Muscle layer of duodenum (tissue), 2 donors: ENCODE measurements at regions not wholly inside any gene's neighbourhood (a gene's known extent, or its start where the extent isn't known, plus 50 kb on each side); places are given as distances from the start of the nearest gene placed in this dataset.

Experiments
- H3K27ac ChIP-seq: one replicate; pipeline ENCODE4 v1.7.0; 2013; ENCODE audit warnings: mild to moderate bottlenecking, low read length
- H3K27me3 ChIP-seq: one replicate; pipeline ENCODE4 v1.7.0; 2013; ENCODE audit warnings: low read depth, mild to moderate bottlenecking, control low read depth, low read length
- H3K36me3 ChIP-seq, 2 donors: one replicate each; pipeline ENCODE4 v1.7.0; 2013; ENCODE audit warnings: low read length in 2 of 2, control low read depth in 1 of 2, mild to moderate bottlenecking in 1 of 2; ENCODE audit not compliant: insufficient read depth in 2 of 2, control insufficient read depth in 1 of 2
- H3K4me1 ChIP-seq, 2 donors: one replicate each; pipeline ENCODE4 v1.7.0; 2013; ENCODE audit warnings: low read length in 2 of 2, mild to moderate bottlenecking in 2 of 2, control low read depth in 1 of 2, moderate library complexity in 1 of 2; ENCODE audit not compliant: insufficient read depth in 2 of 2, control insufficient read depth in 1 of 2
- H3K4me3 ChIP-seq, 2 donors: one replicate each; pipeline ENCODE4 v1.7.0; 2013; ENCODE audit warnings: low read length in 2 of 2, low read depth in 1 of 2, mild to moderate bottlenecking in 1 of 2
- H3K9me3 ChIP-seq, 2 donors: one replicate each; pipeline ENCODE4 v1.7.0; 2013; ENCODE audit warnings: low read length in 2 of 2, control low read depth in 1 of 2, mild to moderate bottlenecking in 1 of 2; ENCODE audit not compliant: control insufficient read depth in 1 of 2
- donor health status: healthy.

GRCh38 chr3:34837848-34838741 lies 801.2 kb upstream of the ARPP21 start:
- no peaks in the 10 kb centered on the region for H3K36me3 ChIP-seq
- H3K27ac ChIP-seq, result no peak overlapping the region
- H3K4me3 ChIP-seq, result no peak overlapping the region
- H3K9me3 ChIP-seq, result no peaks in the 10 kb centered on the region
- no peaks in the 10 kb centered on the region for H3K27me3 ChIP-seq
- no peaks in the 10 kb centered on the region for H3K4me1 ChIP-seq

GRCh38 chr3:34842706-34843480 lies 796.4 kb upstream of the ARPP21 start:
- H3K4me1 ChIP-seq, result no peaks in the 10 kb centered on the region
- H3K9me3 ChIP-seq, result no peaks in the 10 kb centered on the region
- no peaks in the 10 kb centered on the region for H3K27me3 ChIP-seq
- H3K36me3 ChIP-seq, result no peaks in the 10 kb centered on the region
- H3K4me3 ChIP-seq, result no peak overlapping the region
- H3K27ac ChIP-seq, result no peak overlapping the region

- H3K4me1 ChIP-seq, result no peaks in the 10 kb centered on the region
- H3K27ac ChIP-seq, result no peak overlapping the region
- H3K9me3 ChIP-seq, result no peaks in the 10 kb centered on the region
- no peak overlapping the region for H3K4me3 ChIP-seq
- H3K27me3 ChIP-seq, result no peaks in the 10 kb centered on the region
- H3K36me3 ChIP-seq, result no peaks in the 10 kb centered on the region
Measured at GRCh38 chr3:34844323-34844620, 795.1 kb upstream of the ARPP21 start.

DNA sequence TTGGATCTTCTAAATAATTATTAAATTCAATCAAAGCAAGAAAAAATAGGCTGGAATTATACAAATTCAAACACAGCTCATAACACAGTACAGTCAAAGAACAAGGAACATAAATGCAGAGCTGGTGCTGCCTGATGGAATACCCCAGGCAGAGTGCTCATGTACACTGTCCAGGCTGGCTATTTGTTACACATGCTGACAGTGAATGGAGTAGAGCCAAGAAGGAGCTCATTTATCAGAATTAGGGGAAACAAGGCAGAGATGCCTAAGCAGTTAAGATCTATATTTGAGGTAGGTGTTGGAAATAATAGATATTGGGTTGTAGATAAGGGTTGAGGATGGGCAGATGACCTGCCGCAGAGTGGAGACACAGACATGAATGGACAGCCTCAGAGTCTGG lies 788.2 kb upstream of the ARPP21 start:
- no peaks in the 10 kb centered on the region for H3K9me3 ChIP-seq
- H3K36me3 ChIP-seq, result no peaks in the 10 kb centered on the region
- no peaks in the 10 kb centered on the region for H3K27me3 ChIP-seq
- no peak overlapping the region for H3K27ac ChIP-seq
- H3K4me3 ChIP-seq, result no peak overlapping the region
- H3K4me1 ChIP-seq, result no peaks in the 10 kb centered on the region

DNA sequence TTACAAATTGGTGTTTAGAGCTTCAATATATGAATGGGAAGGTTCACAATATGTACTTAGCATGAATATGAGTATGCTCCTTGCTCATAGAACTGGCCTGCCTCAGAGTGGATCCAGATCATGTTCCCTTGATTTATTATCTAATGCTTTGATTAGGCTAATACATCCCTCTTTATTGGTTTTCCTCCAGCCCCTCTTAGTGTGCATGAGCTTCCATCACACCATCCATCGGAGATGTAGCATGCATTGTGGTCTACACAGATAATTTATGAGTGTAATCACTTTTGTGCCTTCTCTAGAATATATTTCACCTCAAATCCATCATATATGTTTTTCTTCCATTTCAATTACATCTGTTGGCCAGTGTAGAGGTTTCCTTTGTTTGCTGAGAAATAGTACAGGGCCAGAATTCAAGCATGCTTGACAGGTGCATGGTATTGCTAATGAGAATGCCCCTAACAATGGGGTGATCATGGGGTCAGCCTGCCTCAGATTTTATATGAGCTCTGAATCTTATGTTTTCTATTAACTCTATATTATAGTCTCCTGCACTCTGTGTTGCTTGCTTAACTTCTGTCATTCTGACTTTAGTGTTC lies 786.4 kb upstream of the ARPP21 start:
- Histone ChIP-seq H3K27me3 (no peaks in the 10 kb centered on the region), H3K27ac (no peak overlapping the region), H3K4me3 (no peak overlapping the region), H3K36me3 (no peaks in the 10 kb centered on the region), H3K4me1 (no peaks in the 10 kb centered on the region), H3K9me3 (no peaks in the 10 kb centered on the region)

DNA sequence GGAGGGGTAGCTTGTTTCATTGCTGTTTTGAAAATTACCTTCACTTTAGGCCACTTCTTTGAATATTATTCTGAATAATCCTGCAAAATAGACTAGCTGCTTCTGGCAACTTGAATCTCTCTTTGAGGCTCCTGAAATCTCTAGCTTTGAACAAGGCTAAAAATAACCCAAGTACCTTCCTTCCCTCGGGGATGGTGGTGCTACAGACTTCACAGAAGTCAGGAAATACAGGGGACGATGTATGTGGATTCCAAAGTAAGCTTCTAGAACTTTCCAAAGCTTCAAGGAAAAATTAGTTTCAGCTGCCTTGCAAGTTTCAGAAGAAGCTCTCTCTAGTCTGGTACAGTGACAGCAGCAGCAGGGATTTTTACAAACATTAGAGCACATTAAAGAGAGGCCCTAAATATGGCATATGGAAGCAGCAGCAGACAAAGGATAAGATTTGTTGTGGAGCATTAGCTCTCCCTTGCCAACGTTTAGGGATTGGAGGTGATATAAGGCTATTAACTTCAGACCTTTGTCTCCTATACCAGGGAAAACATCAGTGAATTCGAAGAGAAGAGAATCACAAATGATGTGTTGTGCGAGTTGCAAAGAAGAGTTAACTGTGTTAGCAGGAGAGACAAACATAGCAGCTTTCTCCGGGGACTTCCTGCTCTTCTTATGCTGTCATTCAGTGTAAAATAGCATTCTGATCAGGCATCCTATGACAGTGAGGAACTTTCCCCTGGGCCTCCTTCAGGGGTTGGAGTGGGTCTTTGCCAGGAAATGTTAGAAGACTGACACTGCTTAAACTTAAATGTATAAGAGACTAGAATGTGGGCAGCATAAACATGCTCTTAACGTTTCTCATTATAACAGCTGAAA lies 783.0 kb upstream of the ARPP21 start:
- Histone ChIP-seq H3K4me1 (no peaks in the 10 kb centered on the region), H3K36me3 (no peaks in the 10 kb centered on the region), H3K4me3 (no peak overlapping the region), H3K27ac (no peak overlapping the region), H3K9me3 (no peaks in the 10 kb centered on the region), H3K27me3 (no peaks in the 10 kb centered on the region)

- Histone ChIP-seq H3K36me3 (no peaks in the 10 kb centered on the region), H3K27me3 (no peaks in the 10 kb centered on the region), H3K4me3 (no peak overlapping the region), H3K4me1 (no peaks in the 10 kb centered on the region), H3K9me3 (no peaks in the 10 kb centered on the region), H3K27ac (no peak overlapping the region)
Measured at GRCh38 chr3:34858067-34858660, 781.2 kb upstream of the ARPP21 start.

DNA sequence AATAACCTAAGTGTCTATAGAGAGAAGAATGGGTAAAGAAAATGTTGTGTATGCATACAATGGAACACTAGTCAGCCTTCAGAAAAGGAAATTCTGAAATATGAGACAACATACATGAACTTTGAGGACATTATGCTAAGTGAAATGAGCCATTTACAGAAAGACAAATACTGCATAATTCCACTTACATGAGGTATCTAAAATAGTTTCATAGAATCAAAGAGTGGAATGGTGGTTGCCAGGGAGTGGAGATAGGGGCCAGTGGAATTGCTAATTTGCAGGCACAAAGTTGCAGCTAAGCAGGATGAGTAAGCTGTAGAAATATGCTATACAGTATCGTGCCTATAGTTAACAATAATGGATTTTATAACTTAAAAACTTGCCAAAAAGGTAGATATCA lies 779.6 kb upstream of the ARPP21 start:
- Histone ChIP-seq H3K36me3 (no peaks in the 10 kb centered on the region), H3K9me3 (no peaks in the 10 kb centered on the region), H3K4me3 (no peak overlapping the region), H3K27me3 (no peaks in the 10 kb centered on the region), H3K4me1 (no peaks in the 10 kb centered on the region), H3K27ac (no peak overlapping the region)

DNA sequence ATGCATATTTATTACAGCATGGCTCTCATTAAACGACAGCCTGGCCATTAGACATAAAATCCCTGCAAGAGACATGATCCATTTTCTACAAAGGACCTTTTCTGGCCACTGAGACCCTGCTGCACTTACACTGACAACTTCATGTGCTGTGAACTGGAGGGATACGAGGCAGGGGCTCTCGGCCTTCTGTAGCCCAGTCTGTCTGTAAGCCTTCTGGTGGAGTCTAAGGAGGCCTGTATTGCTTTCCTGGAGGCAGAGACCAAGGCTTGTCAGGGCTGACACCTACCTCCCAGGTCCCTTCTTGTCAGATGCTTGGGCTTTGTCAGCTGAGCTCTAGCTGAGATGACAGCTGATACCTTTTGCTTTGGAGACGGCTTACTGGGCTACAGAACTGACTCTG lies 776.9 kb upstream of the ARPP21 start:
- H3K4me1 ChIP-seq, result no peaks in the 10 kb centered on the region
- H3K27me3 ChIP-seq, result no peaks in the 10 kb centered on the region
- no peaks in the 10 kb centered on the region for H3K9me3 ChIP-seq
- H3K4me3 ChIP-seq, result no peak overlapping the region
- H3K36me3 ChIP-seq, result no peaks in the 10 kb centered on the region
- H3K27ac ChIP-seq, result no peak overlapping the region

- H3K4me1 ChIP-seq, result no peaks in the 10 kb centered on the region
- no peak overlapping the region for H3K4me3 ChIP-seq
- no peaks in the 10 kb centered on the region for H3K36me3 ChIP-seq
- H3K9me3 ChIP-seq, result no peaks in the 10 kb centered on the region
- H3K27me3 ChIP-seq, result no peaks in the 10 kb centered on the region
- no peak overlapping the region for H3K27ac ChIP-seq
Measured at GRCh38 chr3:34863485-34863884, 775.8 kb upstream of the ARPP21 start.
